T-helper 1 cell treated with Interleukin-12 subunit alpha and Interleukin-12 subunit beta and Interleukin-4 antibody, amounts not matched to agents 30 ng/mL and 1 ng/mL, for 36 hours (primary cell): ENCODE measurements at regions not wholly inside any gene's neighbourhood (a gene's known extent, or its start where the extent isn't known, plus 50 kb on each side); places are given as distances from the start of the nearest gene placed in this dataset.
"Not testable (repeated sequence)": the region's sequence is repeated elsewhere in the genome, so short reads cannot be mapped to it uniquely, and the experiment has no call there.

Experiments used
- intact Hi-C: fragments of 100-400 bp; cut with micrococcal nuclease; formaldehyde crosslinking; loops from one replicate; pipeline ENCODE4 v1.15.1; 2024

DNA sequence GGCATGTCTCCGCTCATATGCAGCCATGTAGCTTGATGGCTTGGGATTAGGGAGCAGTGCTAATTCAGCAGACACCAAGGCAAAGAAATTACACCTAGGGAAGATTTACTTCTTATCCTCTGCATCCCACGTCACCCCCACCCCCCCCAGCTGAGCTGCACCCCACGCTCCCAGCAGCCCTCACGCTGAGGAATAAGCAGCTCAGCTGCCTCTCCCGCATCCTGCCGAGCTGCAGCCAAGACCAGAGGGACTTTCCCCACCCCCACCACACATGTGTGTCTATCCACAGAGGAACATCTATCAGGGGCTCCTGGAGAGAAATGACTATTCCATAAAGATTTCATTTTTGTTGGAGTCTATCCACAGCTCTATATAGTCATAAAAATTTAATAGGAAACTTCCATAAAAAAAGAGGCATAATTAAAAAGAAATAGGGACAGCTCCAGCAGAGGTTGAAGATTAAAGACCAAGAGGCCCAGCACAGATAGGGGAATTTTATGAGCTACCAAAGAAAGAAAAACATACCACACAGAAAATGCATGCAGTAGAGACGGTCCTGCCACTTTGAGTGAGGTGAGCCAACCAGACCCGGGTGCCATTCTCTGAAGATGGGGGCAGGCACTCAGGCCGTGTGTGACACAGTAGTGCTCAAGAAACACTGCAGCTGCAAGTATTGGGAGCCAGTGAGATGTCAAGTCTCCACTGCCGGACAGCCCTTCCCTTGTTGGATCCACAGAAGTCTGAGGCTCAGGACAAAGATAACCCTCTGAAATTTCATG is 274.8 kb downstream of the BCL2L11 start:
- intact Hi-C loops = not testable (repeated sequence)

DNA sequence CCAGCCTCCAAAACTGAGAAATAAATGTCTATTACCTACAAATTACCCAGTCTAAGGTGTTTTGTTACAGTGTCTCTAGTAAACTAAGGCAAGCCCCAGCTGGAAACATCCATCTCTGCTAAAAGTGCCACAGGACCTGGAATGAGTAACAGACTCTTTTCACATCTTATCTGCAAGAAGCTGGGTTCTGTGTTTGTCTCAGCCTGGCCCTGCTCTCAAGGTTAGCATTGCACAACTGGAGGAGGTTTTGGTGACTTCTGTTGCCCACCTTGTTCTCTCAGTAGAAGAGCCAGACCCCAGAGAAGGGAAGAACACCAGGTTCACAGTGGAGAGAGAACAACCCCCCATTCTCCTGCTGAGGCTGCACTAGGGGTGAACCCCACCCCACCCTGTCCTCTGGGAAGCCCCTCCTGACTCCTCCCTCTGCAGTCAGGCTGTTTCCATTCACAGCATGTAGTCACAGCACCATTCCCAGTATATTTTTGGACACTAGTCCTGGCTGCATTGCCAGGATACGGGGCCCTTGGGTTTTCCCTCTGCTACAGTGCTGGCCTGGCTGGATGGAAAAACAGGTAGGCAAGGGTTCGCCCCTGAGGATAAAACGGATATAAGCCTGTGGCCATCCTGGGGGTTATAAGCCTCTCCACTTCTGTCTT is 280.0 kb downstream of the BCL2L11 start:
- intact Hi-C loops = not testable (repeated sequence)

DNA sequence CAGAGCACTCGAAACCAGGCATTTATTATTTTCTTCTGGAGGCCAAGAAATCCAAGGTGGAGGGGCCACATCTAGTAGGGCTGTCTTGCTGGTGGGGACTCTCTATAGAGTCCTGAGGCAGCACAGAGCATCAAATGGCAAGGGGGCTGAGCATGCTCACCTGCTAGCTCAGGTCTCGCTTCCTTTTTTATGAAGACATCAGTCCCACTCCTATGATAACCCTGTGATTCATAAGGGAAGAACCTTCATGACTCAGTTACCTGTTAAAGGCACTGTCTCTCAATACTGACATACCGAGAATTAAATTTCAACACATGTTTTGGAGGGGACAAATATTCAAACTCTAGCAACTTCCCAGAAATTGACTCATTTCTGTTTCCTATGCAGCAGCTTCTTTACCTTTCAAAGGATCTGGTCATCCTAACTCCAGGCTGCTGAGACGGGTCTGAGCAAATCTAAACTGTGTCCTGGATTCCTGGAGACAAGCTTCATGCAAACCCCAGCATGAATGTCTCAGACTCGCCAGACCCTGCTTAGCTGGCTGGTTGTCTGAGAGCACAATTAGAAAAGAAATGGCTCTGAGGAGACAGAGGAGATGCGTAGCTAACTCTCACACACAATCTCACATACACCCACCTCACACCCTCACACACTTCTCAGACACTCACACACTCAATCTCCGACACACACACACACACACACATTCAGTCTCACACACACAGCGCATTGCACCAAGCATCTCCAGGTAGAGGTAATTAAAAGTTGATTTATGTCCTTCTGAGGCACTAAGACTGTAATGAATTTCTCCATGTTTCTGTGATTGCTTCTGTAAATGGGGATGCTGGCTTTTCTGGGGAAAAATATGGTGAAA is 280.8 kb downstream of the BCL2L11 start:
- intact Hi-C loops = not testable (repeated sequence)

- intact Hi-C loops = not testable (repeated sequence)
Measured at GRCh38 chr2:111402450-111402849, 281.7 kb downstream of the BCL2L11 start.

DNA sequence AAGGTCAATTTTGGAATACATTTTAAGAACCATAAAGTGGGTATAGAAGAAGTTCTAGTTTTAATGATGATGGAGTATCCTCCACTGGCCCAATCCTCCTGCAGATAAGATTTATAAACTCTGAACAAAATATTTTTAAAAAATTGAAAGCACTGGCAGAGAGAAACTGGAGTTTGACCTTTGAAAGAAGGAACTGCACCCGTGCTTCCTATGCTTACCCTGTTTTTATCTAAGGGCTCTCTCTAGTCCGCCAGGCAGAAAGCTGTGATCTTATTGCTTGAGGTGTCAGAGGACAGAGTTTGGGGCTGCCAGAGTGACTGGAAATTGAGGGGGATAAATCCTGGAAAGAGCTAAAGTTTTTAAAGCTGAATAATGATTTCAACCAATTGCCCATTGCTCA is 282.6 kb downstream of the BCL2L11 start:
- intact Hi-C loops = not testable (repeated sequence)

DNA sequence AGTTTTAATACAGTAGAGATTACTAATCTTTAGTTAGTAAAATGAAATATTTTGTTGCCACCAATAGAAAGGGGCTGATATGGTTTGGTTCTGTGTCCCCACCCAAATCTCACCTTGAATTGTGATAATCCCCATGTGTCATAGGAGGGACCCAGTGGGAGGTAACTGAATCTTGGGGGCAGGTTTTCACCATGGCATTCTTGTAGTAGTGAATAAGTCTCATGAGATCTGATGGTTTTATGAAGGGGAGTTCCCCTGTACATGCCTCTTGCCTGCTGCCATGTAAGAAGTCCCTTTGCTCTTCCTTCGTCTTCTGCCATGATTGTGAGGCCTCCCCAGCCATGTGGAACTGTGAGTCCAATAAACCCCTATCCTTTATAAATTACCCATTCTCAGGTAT is 285.9 kb downstream of the BCL2L11 start:
- intact Hi-C loops = not testable (repeated sequence)

DNA sequence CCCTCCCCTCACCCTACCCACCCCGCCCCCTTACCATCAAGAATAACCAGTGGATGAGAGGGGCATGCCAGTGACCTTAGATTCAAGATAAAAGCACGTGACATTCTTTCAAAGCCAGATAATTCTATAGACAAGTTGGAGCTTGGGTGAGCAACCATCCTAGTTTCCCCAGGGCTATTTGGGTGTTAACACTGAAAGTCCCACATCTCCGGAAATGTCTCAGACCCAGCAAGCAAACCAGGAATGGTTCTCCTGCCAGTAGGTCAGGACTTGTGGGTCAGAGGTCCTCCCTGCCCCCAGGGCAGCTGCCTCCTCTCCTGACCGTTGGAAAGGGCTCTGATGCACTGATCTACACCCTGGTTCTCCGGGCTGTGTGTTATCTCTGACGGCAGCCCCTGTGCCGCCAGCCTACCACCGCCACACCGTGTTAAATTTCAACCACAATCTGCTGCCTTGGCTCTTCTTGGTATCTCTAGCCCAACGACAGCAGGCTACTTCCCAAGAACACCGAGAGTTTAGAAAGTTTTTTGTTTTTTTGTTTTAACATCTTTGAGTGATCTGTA is 287.0 kb downstream of the BCL2L11 start:
- intact Hi-C loops = not testable (repeated sequence)

DNA sequence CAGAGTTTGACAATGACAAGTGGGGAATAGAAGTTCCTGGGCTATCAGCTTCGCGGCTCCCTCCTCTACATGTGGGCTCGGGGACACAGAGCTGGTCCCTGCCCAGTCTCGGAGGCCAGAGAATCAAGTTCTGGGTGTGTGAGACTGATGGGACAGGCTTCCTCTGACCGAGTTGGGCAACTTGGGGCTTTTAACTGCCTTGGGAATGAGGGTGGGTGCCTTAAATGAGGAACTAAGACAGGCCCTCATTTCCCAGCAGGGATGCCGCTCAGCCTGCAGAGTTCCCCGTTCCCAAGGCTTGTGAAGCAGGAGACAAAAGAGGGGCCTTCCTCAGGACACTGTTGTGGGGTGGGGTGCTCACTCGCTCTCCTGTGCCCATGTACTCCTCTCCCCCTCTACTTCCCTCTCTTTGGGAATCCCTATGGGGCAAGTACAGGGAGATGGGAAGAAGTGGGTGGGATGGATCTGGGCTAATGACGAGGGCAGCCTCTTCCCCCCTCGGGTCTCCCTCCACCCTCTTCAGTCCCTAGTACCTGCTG is 290.2 kb downstream of the BCL2L11 start:
- intact Hi-C loops = not testable (repeated sequence)

- intact Hi-C loops = not testable (repeated sequence)
Measured at GRCh38 chr2:111411867-111412681, 291.4 kb downstream of the BCL2L11 start.

- intact Hi-C loops = not testable (repeated sequence)
Measured at GRCh38 chr2:111412841-111413650, 292.3 kb downstream of the BCL2L11 start.

DNA sequence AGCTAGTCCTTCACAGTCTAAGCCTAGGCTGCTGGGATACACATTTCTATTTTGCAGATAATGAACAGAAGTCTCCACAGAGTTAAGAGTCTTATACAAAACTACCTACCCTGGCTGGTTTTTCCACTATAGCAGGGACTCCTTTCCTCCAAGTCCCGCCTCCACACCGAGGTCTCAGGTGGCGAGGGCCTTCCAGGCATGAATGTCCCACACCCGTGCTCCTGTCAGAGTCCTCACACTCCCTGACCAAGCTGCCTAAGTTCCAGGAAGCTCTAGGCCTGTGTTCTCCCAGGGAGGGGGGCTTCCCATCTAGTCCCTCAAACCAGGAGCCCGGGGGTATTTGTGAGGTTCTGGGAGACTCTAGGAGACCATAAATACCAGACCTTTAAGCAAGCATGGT is 293.2 kb downstream of the BCL2L11 start:
- intact Hi-C loops = not testable (repeated sequence)

DNA sequence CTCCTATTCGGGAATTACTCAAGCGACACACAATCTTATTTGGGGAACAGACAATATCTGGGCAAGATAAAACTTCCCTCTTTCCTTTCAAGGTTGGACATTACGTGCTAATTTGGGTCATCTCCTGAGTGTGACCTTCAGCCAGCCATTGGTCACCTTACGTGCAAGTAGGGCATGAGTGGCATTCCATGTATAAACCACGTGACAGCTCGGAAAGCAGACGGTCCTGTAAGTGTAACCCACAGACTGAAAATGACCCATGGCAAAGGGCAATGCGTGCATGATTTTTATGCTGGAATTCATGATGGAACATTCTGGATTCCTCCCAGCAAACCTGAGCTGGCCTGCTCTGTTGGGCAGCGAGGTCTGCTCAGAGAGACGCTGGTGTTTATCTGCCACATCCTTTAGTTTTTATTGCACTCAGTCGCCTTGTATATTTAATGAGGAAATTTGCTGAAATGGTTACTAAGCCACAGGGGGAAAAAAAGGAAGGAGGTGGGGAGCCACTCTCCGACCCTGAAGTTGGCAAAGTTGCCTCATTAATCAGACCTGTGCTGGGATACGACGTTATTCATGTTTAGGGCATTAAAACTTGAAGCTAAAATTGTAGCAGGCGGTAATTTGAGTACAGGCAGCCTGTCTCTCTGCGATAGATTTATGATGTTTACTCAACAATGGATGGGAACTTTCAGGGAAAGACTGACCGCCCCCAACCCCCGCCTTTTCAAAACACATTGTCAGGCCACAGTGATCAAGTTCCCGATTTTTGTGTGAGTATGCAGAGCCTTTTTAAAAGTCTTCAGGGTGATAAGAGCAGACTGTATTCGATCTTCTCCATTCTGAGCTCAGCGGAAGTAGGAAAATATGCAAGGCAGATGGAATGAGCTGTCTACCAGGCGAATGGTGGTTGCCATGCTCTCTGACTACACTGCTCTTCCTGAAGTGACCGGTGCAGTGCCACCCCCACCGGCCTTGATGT is 295.3 kb downstream of the BCL2L11 start:
- intact Hi-C loops = not testable (repeated sequence)

DNA sequence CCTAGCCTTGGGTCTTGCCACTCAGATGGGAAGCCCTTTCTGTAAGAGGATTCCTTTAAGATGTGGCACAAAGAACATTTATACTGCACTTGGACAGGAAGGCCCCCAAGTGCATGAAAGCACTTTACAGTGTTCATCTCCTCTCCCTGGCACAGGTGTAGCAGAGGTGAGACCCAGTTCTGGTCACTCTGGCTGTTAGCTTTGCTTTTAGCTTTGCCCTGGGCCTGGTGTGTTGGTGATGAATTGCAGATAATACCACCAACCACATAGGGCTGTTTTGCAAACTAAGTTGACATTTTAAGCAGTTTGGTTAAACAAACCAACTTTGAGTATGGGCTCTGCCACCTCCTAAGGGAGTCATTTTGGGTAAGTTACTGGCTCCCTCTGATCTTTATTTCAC is 296.3 kb downstream of the BCL2L11 start:
- intact Hi-C loops = not testable (repeated sequence)

- intact Hi-C loops = not testable (repeated sequence)
Measured at GRCh38 chr2:111418091-111418875, 297.6 kb downstream of the BCL2L11 start.

GRCh38 chr2:111420074-111420473 is 299.4 kb downstream of the BCL2L11 start:
- intact Hi-C loops = not testable (repeated sequence)

GRCh38 chr2:111420835-111421234 is 300.1 kb downstream of the BCL2L11 start:
- intact Hi-C loops = not testable (repeated sequence)

- intact Hi-C loops = not testable (repeated sequence)
Measured at GRCh38 chr2:111421949-111422348, 301.2 kb downstream of the BCL2L11 start.

- intact Hi-C loops = not testable (repeated sequence)
Measured at GRCh38 chr2:111422562-111422961, 301.8 kb downstream of the BCL2L11 start.
